MM.1S (cell line): ENCODE measurements at regions not wholly inside any gene's neighbourhood (a gene's known extent, or its start where the extent isn't known, plus 50 kb on each side); places are given as distances from the start of the nearest gene placed in this dataset.

ENCODE experiments used
- DNase-seq: peaks from one replicate; pipeline ENCODE4 v3.0.0-alpha.2; 2015
- H2AFZ ChIP-seq: fragments of 300-600 bp; sonication (generic); 2 replicates; pipeline ENCODE4 v1.6.0; 2016; ENCODE audit warnings: antibody characterized with exemption, low read length
- H3F3A ChIP-seq: fragments of 300-600 bp; sonication (generic); 2 replicates; pipeline ENCODE4 v1.6.1; 2016; ENCODE audit warnings: mild to moderate bottlenecking, antibody characterized with exemption, low read length, moderate library complexity, mixed read lengths; ENCODE audit not compliant: insufficient read depth
- H3K27ac ChIP-seq: fragments of 300-600 bp; sonication (generic); 2 replicates; pipeline ENCODE4 v1.5.1; 2016; ENCODE audit warnings: mild to moderate bottlenecking, low read length
- H3K27me3 ChIP-seq: fragments of 300-600 bp; sonication (generic); replicated peaks from 2 replicates; pipeline ENCODE4 v1.6.0; 2016; ENCODE audit warnings: low read length; ENCODE audit not compliant: insufficient read depth
- H3K36me3 ChIP-seq: fragments of 300-600 bp; sonication (generic); replicated peaks from 2 replicates; pipeline ENCODE4 v1.6.1; 2016; ENCODE audit warnings: mild to moderate bottlenecking, low read length, mixed read lengths; ENCODE audit not compliant: insufficient read depth
- H3K4me1 ChIP-seq: fragments of 300-600 bp; sonication (generic); 2 replicates; pipeline ENCODE4 v1.6.1; 2016; ENCODE audit warnings: low read length, mixed read lengths
- H3K4me2 ChIP-seq: fragments of 300-600 bp; sonication (generic); 2 replicates; pipeline ENCODE4 v1.6.0; 2016; ENCODE audit warnings: low read depth, low read length
- H3K4me3 ChIP-seq: fragments of 300-600 bp; sonication (generic); 2 replicates; pipeline ENCODE4 v1.5.1; 2016; ENCODE audit warnings: low read length, mixed read lengths
- H3K79me2 ChIP-seq: fragments of 300-600 bp; sonication (generic); 2 replicates; pipeline ENCODE4 v1.6.1; 2016; ENCODE audit warnings: mixed run types, low read length, mixed read lengths
- H3K9ac ChIP-seq: fragments of 300-600 bp; sonication (generic); 2 replicates; pipeline ENCODE4 v1.6.1; 2016; ENCODE audit warnings: low read length, mixed read lengths
- H3K9me2 ChIP-seq: fragments of 300-600 bp; sonication (generic); replicated peaks from 2 replicates; pipeline ENCODE4 v1.6.1; 2016; ENCODE audit warnings: mild to moderate bottlenecking, low read length, mixed read lengths; ENCODE audit not compliant: insufficient read depth
- H3K9me3 ChIP-seq: fragments of 300-600 bp; sonication (generic); replicated peaks from 2 replicates; pipeline ENCODE4 v1.6.1; 2016; ENCODE audit warnings: mild to moderate bottlenecking, low read length, mixed read lengths; ENCODE audit not compliant: insufficient read depth
- H4K20me1 ChIP-seq: fragments of 300-600 bp; sonication (generic); 2 replicates; pipeline ENCODE4 v1.6.1; 2016; ENCODE audit warnings: mild to moderate bottlenecking, low read length, moderate library complexity, mixed read lengths; ENCODE audit not compliant: insufficient read depth
- EZH2 ChIP-seq: fragments of 300-600 bp; sonication (generic); optimal IDR thresholded peaks from 2 replicates; pipeline ENCODE3; 2017; ENCODE audit warnings: low read depth, mild to moderate bottlenecking, antibody characterized with exemption, low read length, mixed read lengths
- EZH2phosphoT487 ChIP-seq: fragments of 300-600 bp; sonication (generic); IDR thresholded peaks from 2 replicates; pipeline ENCODE4 v1.6.1; 2018; ENCODE audit warnings: antibody characterized with exemption, low read length
- TF ChIP-seq, protein P1 (sequence below): fragments of 300-600 bp; sonication (generic); IDR thresholded peaks from 2 replicates; pipeline ENCODE4 v1.5.1; 2016; ENCODE audit warnings: antibody characterized with exemption, low read length, mixed read lengths

DNA sequence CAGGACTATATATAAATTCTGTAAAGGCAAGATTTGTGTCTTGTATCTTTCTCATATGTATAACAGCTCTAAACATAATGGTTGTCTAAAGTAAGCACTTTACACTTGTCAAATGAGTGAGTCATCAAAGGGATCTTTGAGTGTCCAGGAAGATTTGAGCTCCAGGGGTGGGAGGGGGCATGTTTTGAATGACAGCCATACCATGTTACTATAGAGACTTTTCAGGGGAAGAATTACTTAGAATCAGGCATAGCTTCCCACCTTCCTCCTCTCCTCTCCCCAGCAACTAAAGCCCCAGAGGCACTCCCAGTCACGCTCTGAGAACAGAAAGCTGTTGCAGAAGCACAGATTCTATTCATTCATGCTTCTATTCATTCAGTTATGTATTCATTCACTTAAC is 65.8 kb upstream of the ALK start:
- H3K27me3 ChIP-seq = no peaks in the 10 kb centered on the region
- H3K27ac ChIP-seq = no peak overlapping the region
- H3F3A ChIP-seq = no peaks in the 10 kb centered on the region
- H3K9me3 ChIP-seq = no peaks in the 10 kb centered on the region
- no peak overlapping the region for H3K4me3 ChIP-seq
- no peaks in the 10 kb centered on the region for H3K79me2 ChIP-seq
- no peaks in the 10 kb centered on the region for H3K9me2 ChIP-seq
- H3K36me3 ChIP-seq = no peaks in the 10 kb centered on the region
- no peak overlapping the region for H2AFZ ChIP-seq
- no peaks in the 10 kb centered on the region for H3K4me1 ChIP-seq
- no peak for TF ChIP-seq EZH2
- TF ChIP-seq EZH2phosphoT487 = no peak
- TF ChIP-seq, protein P1, sequence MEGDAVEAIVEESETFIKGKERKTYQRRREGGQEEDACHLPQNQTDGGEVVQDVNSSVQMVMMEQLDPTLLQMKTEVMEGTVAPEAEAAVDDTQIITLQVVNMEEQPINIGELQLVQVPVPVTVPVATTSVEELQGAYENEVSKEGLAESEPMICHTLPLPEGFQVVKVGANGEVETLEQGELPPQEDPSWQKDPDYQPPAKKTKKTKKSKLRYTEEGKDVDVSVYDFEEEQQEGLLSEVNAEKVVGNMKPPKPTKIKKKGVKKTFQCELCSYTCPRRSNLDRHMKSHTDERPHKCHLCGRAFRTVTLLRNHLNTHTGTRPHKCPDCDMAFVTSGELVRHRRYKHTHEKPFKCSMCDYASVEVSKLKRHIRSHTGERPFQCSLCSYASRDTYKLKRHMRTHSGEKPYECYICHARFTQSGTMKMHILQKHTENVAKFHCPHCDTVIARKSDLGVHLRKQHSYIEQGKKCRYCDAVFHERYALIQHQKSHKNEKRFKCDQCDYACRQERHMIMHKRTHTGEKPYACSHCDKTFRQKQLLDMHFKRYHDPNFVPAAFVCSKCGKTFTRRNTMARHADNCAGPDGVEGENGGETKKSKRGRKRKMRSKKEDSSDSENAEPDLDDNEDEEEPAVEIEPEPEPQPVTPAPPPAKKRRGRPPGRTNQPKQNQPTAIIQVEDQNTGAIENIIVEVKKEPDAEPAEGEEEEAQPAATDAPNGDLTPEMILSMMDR = no peak
- H4K20me1 ChIP-seq = no peaks in the 10 kb centered on the region
- H3K4me2 ChIP-seq = no peak overlapping the region
- no peak overlapping the region for H3K9ac ChIP-seq
- no peak for DNase-seq

DNA sequence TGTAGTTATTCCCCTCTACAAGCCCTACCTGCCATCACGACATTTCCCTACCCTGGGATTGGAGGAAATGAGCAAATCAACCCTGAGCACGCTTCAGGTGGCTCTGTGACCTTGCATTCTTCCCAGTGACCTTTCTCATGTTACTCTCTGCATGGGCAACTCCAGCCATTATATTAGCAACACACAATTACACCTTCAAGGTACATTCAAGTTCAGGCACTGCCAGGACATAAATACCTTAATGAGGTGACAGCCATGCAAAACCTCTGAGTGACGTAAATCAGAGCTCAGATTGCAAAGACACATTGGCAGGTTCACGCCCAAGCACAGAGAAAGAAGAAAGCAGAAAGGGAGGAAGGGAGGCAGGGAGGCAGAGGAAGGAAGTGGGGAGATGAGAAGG is 68.7 kb upstream of the ALK start:
- Histone ChIP-seq H3F3A (no peaks in the 10 kb centered on the region), H3K27me3 (no peaks in the 10 kb centered on the region), H3K9ac (no peak overlapping the region), H3K27ac (no peak overlapping the region), H3K36me3 (no peaks in the 10 kb centered on the region), H3K9me2 (no peaks in the 10 kb centered on the region), H3K79me2 (no peaks in the 10 kb centered on the region), H3K4me2 (no peak overlapping the region), H2AFZ (no peak overlapping the region), H4K20me1 (no peaks in the 10 kb centered on the region), H3K4me3 (no peak overlapping the region), H3K4me1 (no peaks in the 10 kb centered on the region), H3K9me3 (no peaks in the 10 kb centered on the region)
- TF ChIP-seq EZH2phosphoT487 (no peak), EZH2 (no peak)
- TF ChIP-seq, protein P1 = no peak
- no peak for DNase-seq

DNA sequence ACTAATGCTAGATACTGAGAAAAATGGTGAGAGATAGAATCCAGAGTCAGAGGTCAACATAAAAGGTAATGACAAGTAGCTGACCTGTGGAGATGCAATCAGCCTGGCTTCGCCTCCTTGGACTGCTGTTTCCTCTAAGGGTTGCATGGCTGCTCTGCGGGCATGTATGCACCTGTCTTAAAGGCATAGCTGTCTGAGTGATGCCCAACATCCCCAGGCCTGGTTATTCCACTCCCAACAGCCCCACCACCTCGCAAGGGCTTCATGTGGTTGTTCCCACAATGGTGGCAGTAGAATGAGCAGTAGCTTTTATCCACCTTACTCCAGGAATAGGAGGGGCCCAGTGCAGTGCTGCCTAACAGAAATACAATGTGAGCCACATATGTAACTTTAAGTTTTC is 69.7 kb upstream of the ALK start:
- TF ChIP-seq, protein P1 = no peak
- TF ChIP-seq EZH2phosphoT487 = no peak
- no peak for TF ChIP-seq EZH2
- Histone ChIP-seq H3K79me2 (no peaks in the 10 kb centered on the region), H3F3A (no peaks in the 10 kb centered on the region), H3K9me2 (no peaks in the 10 kb centered on the region), H3K27me3 (no peaks in the 10 kb centered on the region), H3K4me1 (no peaks in the 10 kb centered on the region), H3K4me2 (no peak overlapping the region), H3K9ac (no peak overlapping the region), H3K9me3 (no peaks in the 10 kb centered on the region), H3K36me3 (no peaks in the 10 kb centered on the region), H2AFZ (no peak overlapping the region), H4K20me1 (no peaks in the 10 kb centered on the region), H3K27ac (no peak overlapping the region), H3K4me3 (no peak overlapping the region)
- DNase-seq = no peak
